ENCODE measurements at regions not wholly inside any gene's neighbourhood (a gene's known extent, or its start where the extent isn't known, plus 50 kb on each side); places are given as distances from the start of the nearest gene placed in this dataset.

DNA sequence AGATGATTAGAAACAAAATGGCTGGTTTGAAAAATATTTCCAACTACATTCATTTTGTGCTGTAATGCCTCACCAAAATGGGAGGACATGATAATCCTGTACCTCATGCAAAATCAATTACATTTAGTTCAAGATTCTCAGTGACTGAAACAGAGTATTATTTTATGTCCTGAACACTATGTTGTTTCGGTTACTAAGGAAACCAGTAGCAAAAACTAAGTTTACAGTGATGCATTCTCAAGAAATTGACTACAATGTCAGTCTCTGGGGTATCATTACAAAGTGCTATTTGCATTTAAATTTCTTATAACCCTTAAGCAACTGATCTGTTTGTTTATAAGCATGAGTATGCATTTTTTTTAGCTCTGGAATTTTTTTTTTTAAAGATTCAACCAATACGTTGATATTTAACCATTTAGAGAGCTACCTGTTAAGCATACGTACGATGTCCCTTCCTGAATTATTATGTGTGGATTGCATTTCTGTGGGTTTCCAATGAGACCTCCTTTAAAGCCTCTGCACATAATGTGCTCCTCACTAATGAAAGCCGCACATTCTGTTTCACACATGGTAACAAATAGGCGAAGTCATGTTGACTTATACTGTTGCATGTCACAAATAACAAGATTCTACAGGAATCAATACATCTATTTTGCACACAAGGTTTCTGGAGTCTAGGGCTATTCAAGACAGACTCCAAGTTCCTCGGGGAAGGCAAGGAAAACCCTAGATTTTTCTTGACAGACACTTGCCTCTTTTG, 1035.7 kb downstream of the ADGRL2 start:
- TF ChIP-seq, protein P1, sequence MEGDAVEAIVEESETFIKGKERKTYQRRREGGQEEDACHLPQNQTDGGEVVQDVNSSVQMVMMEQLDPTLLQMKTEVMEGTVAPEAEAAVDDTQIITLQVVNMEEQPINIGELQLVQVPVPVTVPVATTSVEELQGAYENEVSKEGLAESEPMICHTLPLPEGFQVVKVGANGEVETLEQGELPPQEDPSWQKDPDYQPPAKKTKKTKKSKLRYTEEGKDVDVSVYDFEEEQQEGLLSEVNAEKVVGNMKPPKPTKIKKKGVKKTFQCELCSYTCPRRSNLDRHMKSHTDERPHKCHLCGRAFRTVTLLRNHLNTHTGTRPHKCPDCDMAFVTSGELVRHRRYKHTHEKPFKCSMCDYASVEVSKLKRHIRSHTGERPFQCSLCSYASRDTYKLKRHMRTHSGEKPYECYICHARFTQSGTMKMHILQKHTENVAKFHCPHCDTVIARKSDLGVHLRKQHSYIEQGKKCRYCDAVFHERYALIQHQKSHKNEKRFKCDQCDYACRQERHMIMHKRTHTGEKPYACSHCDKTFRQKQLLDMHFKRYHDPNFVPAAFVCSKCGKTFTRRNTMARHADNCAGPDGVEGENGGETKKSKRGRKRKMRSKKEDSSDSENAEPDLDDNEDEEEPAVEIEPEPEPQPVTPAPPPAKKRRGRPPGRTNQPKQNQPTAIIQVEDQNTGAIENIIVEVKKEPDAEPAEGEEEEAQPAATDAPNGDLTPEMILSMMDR (IDR thresholded peaks at IDR 0.05; ENCODE audit: low read depth, low read length), result no peak
- H3K4me3 ChIP-seq (ENCODE audit: low read depth, low read length), result no peak overlapping the region
- no peak for DNase-seq (ENCODE audit: low read depth, low spot score)
- in situ Hi-C loops (cut with HindIII; ENCODE audit: low sequenced_read_pairs), result no loop called here

DNA sequence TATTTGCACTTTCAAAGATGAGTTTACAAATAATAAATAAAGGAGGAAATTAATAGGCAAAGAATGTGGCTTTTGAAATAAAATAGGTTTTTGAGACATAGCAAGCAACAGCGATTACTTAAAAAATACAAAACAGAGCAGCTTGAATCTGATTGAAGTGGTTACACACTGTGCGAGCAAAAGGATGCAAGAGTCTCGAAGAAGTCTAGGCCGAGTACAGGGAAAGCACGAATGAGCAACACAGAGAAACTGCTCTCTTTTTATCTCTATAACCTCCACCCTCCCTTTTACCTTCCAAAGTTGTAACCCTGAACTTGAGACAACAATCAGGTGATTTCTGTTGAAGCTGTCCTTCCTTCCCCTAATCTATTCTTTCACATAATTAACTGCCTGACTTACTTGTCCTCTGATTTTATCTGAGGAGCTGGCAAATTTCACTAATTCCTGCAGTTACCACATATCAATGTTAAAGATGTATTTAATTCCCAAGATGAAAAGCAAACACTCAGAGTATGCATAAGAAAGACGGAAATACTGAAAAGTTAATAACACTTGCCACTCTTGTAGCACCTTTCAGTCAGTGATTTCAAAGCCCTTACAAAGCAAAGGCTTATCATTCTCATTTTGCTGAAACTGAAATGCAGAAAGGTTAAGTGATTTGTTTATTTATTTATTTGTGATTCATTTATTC, 1030.1 kb downstream of the ADGRL2 start:
- in situ Hi-C loops (cut with HindIII; ENCODE audit: low sequenced_read_pairs), result no loop called here
- TF ChIP-seq, protein P1 (IDR thresholded peaks at IDR 0.05; ENCODE audit: low read depth, low read length), result no peak
- H3K4me3 ChIP-seq (ENCODE audit: low read depth, low read length), result no peak overlapping the region
- no peak for DNase-seq (ENCODE audit: low read depth, low spot score)

- in situ Hi-C loops (cut with HindIII; ENCODE audit: low sequenced_read_pairs), result no loop called here
- DNase-seq (ENCODE audit: low read depth, low spot score), result no peak
- no peak overlapping the region for H3K4me3 ChIP-seq (ENCODE audit: low read depth, low read length)
- TF ChIP-seq, protein P1 (IDR thresholded peaks at IDR 0.05; ENCODE audit: low read depth, low read length), result no peak
These were observed 1028.8 kb downstream of the ADGRL2 start for GRCh38 chr1:82829527-82829926.

- no peak for DNase-seq (ENCODE audit: low read depth, low spot score)
- in situ Hi-C loops (cut with HindIII; ENCODE audit: low sequenced_read_pairs), result no loop called here
- no peak overlapping the region for H3K4me3 ChIP-seq (ENCODE audit: low read depth, low read length)
- TF ChIP-seq, protein P1 (IDR thresholded peaks at IDR 0.05; ENCODE audit: low read depth, low read length), result no peak
These were observed 1023.1 kb downstream of the ADGRL2 start for GRCh38 chr1:82823876-82824275.

- TF ChIP-seq, protein P1 (IDR thresholded peaks at IDR 0.05; ENCODE audit: low read depth, low read length), result no peak
- in situ Hi-C loops (cut with HindIII; ENCODE audit: low sequenced_read_pairs), result no loop called here
- no peak overlapping the region for H3K4me3 ChIP-seq (ENCODE audit: low read depth, low read length)
- DNase-seq (ENCODE audit: low read depth, low spot score), result no peak
These were observed 1020.1 kb downstream of the ADGRL2 start for GRCh38 chr1:82820816-82821215.

GRCh38 chr1:82819234-82819633, 1018.5 kb downstream of the ADGRL2 start:
- TF ChIP-seq, protein P1 (IDR thresholded peaks at IDR 0.05; ENCODE audit: low read depth, low read length), result no peak
- in situ Hi-C loops (cut with HindIII; ENCODE audit: low sequenced_read_pairs), result no loop called here
- no peak for DNase-seq (ENCODE audit: low read depth, low spot score)
- H3K4me3 ChIP-seq (ENCODE audit: low read depth, low read length), result no peak overlapping the region

Measured in astrocyte of the spinal cord (primary cell).